ENCODE measurements at regions not wholly inside any gene's neighbourhood (a gene's known extent, or its start where the extent isn't known, plus 50 kb on each side); places are given as distances from the start of the nearest gene placed in this dataset.

DNA sequence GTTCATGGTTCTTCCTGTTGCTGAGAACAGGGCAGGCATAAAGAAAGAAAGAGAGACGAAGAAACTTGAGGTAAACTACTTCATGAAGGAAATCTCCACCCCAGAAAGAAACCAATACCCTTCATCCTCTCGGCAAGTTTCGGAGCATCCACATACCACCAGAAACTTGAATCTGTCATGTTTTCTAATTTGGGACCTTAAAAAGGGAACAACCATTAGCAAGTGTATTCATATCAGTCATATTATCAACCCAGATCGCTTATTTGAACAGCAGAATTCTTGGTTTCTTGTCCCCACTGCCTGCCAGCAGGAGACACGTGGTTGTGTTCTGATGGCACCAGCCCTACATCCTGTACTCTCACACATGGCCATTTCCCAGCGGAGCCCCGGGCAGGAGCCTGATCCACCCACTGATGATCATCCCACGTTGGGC, 53.2 kb upstream of the FZD7 start:
- no peak overlapping the region for H3K27ac ChIP-seq
- H3K4me3 ChIP-seq = no peak overlapping the region
- Mint-ChIP-seq H3K36me3 (no peaks in the 10 kb centered on the region), H3K9me3 (no peaks in the 10 kb centered on the region), H3K4me1 (peaks cover 51% of the 10 kb centered on the region), H3K27me3 (ENCODE audit: insufficient read depth, low read depth) (peaks cover 10% of the 10 kb centered on the region), H3K4me3 (no peak overlapping the region), H3K27ac (peak overlapping the region; percentile 22)
- TF ChIP-seq CTCF (IDR thresholded peaks at IDR 0.05) (no peak), EZH2 (IDR thresholded peaks at IDR 0.05) (no peak), EZH2phosphoT487 (IDR thresholded peaks at IDR 0.05) (no peak)
- H2AFZ ChIP-seq (replicated peaks) = no peak overlapping the region
- no peaks in the 10 kb centered on the region for H4K20me1 ChIP-seq (ENCODE audit: low read depth)
- H3K9me3 ChIP-seq (ENCODE audit: low read depth) = no peaks in the 10 kb centered on the region
- peaks cover 66% of the 10 kb centered on the region for H3F3A ChIP-seq (ENCODE audit: low read depth)
- H3K4me2 ChIP-seq = no peak overlapping the region
- no peak for DNase-seq (ENCODE audit: low spot score)
- H3K36me3 ChIP-seq = no peaks in the 10 kb centered on the region
- H3K27me3 ChIP-seq = no peaks in the 10 kb centered on the region
- H3K79me2 ChIP-seq (ENCODE audit: low read depth) = peaks cover 19% of the 10 kb centered on the region
- no peak overlapping the region for H3K9ac ChIP-seq
- H3K4me1 ChIP-seq = peaks cover 53% of the 10 kb centered on the region

DNA sequence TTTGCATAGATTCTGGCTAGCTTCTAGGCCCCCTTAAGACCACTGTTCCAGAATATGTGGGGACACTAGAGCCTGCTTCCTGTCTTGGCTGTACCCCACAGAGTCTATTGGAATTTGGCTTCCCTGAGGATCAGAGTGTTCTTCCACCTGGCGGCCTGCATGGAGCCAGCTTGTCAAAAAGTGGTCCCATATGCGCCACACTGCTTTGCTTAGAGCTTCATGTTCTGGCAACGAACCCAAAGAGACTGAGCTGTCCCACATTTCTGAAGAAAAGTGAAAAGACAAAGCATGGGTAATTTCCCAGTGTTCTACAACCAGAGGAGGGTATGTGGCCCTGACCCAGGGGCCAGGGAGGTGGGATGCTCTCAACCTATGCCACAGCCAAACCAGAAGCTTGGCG, 52.7 kb upstream of the FZD7 start:
- Histone ChIP-seq H3F3A (ENCODE audit: low read depth) (peaks cover 65% of the 10 kb centered on the region), H3K4me3 (no peak overlapping the region), H3K4me1 (peaks cover 52% of the 10 kb centered on the region), H3K4me2 (no peak overlapping the region), H3K36me3 (no peaks in the 10 kb centered on the region), H4K20me1 (ENCODE audit: low read depth) (no peaks in the 10 kb centered on the region), H3K79me2 (ENCODE audit: low read depth) (peaks cover 14% of the 10 kb centered on the region), H3K9ac (no peak overlapping the region), H2AFZ (replicated peaks) (no peak overlapping the region), H3K27ac (no peak overlapping the region), H3K27me3 (no peaks in the 10 kb centered on the region), H3K9me3 (ENCODE audit: low read depth) (no peaks in the 10 kb centered on the region)
- peaks cover 8% of the 10 kb centered on the region for H3K27me3 Mint-ChIP-seq (ENCODE audit: insufficient read depth, low read depth)
- no peak overlapping the region for H3K4me3 Mint-ChIP-seq
- peak overlapping the region; percentile 65 for H3K27ac Mint-ChIP-seq
- TF ChIP-seq EZH2 (IDR thresholded peaks at IDR 0.05) (no peak), CTCF (IDR thresholded peaks at IDR 0.05) (no peak), EZH2phosphoT487 (IDR thresholded peaks at IDR 0.05) (no peak)
- no peaks in the 10 kb centered on the region for H3K9me3 Mint-ChIP-seq
- H3K36me3 Mint-ChIP-seq = no peaks in the 10 kb centered on the region
- no peak for DNase-seq (ENCODE audit: low spot score)
- peaks cover 54% of the 10 kb centered on the region for H3K4me1 Mint-ChIP-seq

DNA sequence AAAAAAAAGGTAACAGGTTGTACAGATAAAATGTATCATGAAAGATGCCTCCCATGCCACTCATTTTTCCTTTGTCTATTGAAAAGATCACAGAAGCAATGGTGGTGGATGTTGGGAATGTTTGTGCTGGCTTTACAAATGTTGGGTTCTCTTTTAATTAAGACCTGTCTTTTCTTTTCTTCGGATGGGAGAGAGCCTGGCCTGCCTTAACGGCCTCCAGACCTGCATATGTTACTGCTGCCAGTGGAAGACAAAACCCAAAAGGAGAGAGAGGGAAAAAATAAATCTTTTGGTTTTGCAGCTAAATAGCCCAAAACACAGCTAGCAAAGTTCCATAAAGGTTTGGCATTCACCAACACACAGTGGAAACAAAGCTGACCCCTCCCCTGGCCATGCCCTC, 50.5 kb upstream of the FZD7 start:
- Mint-ChIP-seq H3K9me3 (no peaks in the 10 kb centered on the region), H3K4me3 (peak overlapping the region; percentile 33), H3K27ac (peak overlapping the region; percentile 77), H3K4me1 (peaks cover 41% of the 10 kb centered on the region), H3K27me3 (ENCODE audit: insufficient read depth, low read depth) (peaks cover 5% of the 10 kb centered on the region), H3K36me3 (no peaks in the 10 kb centered on the region)
- no peak overlapping the region for H3K4me3 ChIP-seq
- no peak overlapping the region for H3K9ac ChIP-seq
- H3K36me3 ChIP-seq = no peaks in the 10 kb centered on the region
- H3K4me1 ChIP-seq = peaks cover 35% of the 10 kb centered on the region
- H4K20me1 ChIP-seq (ENCODE audit: low read depth) = no peaks in the 10 kb centered on the region
- H2AFZ ChIP-seq (replicated peaks) = no peak overlapping the region
- peak overlapping the region; percentile 51 for H3K4me2 ChIP-seq
- peaks cover 5% of the 10 kb centered on the region for H3K79me2 ChIP-seq (ENCODE audit: low read depth)
- peak overlapping the region; percentile 80 for H3K27ac ChIP-seq
- TF ChIP-seq CTCF (IDR thresholded peaks at IDR 0.05) = no peak
- no peak for TF ChIP-seq EZH2phosphoT487 (IDR thresholded peaks at IDR 0.05)
- no peak for TF ChIP-seq EZH2 (IDR thresholded peaks at IDR 0.05)
- H3F3A ChIP-seq (ENCODE audit: low read depth) = peaks cover 46% of the 10 kb centered on the region
- no peaks in the 10 kb centered on the region for H3K27me3 ChIP-seq
- peak; percentile 44 for DNase-seq (ENCODE audit: low spot score)
- no peaks in the 10 kb centered on the region for H3K9me3 ChIP-seq (ENCODE audit: low read depth)

All from neural progenitor cell (in vitro differentiated cells).